NCI-H2029 treated with DMSO at 0.1 percent for 48 hours (cell line): ENCODE measurements at regions not wholly inside any gene's neighbourhood (a gene's known extent, or its start where the extent isn't known, plus 50 kb on each side); places are given as distances from the start of the nearest gene placed in this dataset.
"Not testable (repeated sequence)": the region's sequence is repeated elsewhere in the genome, so short reads cannot be mapped to it uniquely, and the experiment has no call there.

Experiments
- DNase-seq: peaks from one replicate; lab custom pipeline; 2025; lab: John Stamatoyannopoulos, UW

GRCh38 chr9:80995759-80996158, 693.6 kb downstream of the TLE1 start:
- DNase-seq: no peak

GRCh38 chr9:80994892-80995291, 694.5 kb downstream of the TLE1 start:
- DNase-seq: no peak

- DNase-seq: not testable (repeated sequence)
Observed at GRCh38 chr9:80985595-80985994, 703.8 kb downstream of the TLE1 start.

DNA sequence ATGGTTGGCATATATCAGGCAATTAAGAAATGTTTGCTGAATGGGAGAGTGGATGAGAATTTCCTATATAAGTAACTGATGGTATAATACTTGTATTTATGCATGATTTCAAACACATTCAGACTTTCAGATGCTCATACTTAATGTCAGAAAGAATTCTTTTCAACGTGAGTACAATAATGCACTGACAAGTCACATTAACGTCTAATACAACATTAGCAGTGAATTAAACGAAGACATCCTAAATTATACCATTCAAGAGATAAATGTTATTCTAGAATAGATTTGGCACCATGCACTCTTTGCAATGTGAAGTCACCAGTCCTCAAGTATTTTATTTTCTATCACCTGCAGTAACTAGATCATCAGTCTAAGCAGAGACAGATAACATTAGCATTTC, 712.9 kb downstream of the TLE1 start:
- no peak for DNase-seq

- not testable (repeated sequence) for DNase-seq
Observed at GRCh38 chr9:80970377-80970776, 719.0 kb downstream of the TLE1 start.

DNA sequence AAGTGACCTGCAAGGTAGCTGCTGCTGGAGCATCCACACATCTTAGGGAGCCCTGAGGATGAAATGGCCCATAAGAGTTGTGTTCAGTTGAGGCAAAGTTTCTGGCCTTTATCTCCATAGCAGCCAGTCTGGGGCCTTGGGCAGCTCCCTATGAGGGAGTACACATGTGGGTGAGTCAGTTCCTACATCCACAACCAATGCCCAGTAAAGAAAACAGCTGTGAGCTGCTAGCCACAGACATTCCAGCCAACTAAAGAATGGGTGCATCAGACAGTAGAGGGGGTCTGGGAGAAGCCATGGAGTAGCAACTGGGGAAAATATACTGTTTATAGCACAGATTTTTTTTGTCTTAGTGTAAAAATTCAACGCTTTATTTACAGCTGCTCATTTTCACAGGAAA, 720.7 kb downstream of the TLE1 start:
- DNase-seq: no peak

GRCh38 chr9:80964914-80965313, 724.4 kb downstream of the TLE1 start:
- DNase-seq: no peak

- DNase-seq: no peak
Observed at GRCh38 chr9:80964374-80964773, 725.0 kb downstream of the TLE1 start.

DNA sequence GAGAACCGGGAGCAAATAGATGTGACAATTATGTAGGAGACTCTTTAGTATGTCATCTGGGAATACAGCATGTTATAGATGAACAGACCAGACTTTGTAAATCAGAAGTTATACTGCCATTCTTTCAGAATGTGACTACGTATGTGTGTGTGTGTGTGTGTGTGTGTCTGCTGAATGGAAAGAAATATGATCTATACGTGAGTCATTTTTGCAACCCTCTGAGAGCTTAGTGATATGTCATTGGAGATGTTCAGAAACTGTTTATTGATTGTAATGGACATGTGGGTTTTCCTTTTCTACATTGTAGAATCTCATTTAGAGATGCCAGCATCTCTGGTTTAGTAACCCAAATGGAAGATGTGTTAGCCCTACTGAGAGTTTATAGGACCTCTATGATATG, 731.5 kb downstream of the TLE1 start:
- DNase-seq: no peak

- DNase-seq: no peak
Observed at GRCh38 chr9:80954521-80954920, 734.8 kb downstream of the TLE1 start.

- DNase-seq: no peak
Observed at GRCh38 chr9:80952363-80952922, 736.9 kb downstream of the TLE1 start.

DNA sequence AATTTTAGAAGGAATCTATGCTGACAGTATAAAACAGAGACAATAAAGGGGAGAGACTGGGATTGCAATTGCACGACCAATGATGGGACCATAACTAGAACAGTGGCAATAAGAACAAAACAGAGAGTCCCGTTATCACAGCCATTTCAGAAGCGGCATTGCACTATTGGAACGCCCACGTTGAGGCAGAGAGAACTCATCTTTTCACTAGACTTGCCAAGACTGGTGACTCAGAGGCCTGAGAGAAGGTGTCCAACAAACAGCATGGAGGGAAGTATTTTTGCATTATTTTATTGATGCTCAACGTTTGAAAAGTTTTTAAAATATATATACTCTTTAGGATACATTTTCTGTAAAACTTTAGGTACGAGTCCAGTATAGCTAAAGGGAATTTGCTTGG, 737.7 kb downstream of the TLE1 start:
- no peak for DNase-seq

- no peak for DNase-seq
Observed at GRCh38 chr9:80948876-80949275, 740.5 kb downstream of the TLE1 start.

- DNase-seq: no peak
Observed at GRCh38 chr9:80948066-80948465, 741.3 kb downstream of the TLE1 start.

DNA sequence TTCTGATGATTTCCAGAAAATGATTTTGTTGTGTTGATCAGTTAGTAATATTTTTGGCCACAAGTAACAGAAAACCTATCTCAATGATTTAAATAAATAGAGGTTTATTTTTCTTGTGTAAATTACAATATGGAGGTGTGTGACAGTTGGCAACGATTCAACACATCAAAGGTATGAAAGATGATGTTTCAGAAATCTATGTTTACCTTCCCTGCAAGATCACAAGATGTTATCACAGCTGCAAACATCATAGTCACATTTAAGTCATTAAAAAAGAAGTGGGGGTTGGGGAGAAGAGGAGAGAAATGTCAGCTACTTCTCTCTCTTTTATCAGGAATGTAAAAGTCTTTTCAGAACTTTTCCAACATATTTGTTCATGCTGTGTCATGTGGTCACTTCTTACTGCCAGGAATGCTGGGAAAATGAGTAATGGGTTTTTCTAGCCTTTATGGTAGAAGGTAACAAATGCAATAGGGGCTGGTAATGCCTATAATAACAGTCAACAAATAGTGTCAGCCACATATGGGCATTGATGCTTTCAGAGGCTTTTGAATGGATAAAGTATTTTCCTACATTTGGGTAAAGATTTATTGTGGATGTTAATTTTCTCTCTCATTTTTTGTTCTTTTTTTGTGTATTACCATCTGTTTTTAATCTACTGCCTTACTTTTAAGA, 742.7 kb downstream of the TLE1 start:
- no peak for DNase-seq

- no peak for DNase-seq
Observed at GRCh38 chr9:80945436-80945835, 743.9 kb downstream of the TLE1 start.

GRCh38 chr9:80937645-80938044, 751.7 kb downstream of the TLE1 start:
- no peak for DNase-seq

DNA sequence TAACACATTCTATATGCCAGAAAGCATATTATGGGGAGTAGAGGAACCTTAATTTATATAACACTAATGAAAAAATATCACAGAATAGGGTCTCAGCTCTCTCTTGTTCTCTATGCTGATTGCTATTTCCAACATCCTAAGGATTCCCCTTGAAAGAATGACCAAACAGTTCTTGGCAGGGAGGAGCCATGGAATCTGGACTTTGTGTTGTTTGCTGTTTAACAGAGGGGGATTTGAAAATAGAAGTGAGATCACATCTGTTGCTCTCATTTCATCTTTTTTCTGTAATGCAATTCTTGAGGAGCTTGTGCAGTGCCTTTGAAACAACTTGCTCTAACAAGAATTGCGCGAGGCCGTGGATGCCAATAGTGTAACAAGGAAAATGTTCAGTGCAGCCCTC, 755.3 kb downstream of the TLE1 start:
- no peak for DNase-seq

DNA sequence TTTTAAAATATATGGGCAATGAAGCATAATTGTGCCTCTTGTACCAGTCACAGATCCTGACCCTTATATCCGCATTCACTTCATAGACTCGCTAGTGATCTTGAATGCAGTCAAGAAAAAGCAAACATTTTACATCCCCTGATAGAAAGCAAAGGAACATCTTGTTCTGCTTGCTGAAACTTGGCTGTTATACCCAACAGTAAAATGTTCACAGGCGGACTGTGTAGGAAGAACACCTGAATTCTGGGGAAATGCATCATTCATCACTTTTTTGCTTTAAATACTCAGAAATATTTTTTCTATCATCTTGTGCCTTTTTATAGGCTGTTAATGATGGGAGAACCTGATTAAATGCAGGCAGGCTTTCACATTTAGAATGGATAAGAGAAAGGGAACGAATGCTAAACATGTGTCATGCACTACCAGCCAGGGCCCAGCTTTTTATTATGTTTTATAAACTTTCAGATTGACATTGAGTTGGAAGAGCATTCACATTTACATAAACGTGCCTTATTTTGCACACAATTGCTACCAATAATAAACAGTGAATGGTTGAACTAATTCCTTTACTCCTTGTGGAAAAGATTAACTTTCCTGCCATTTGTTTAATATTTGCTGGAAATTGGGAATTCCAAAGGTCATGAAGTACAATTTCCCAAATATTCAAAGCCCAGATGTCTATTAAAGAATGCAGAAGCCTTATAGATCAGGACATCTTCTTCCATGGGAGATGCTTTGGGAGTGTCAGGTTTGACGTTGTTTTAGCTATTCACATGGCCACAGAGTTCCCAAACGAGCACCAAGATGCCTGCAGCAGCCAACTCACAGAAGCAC, 756.2 kb downstream of the TLE1 start:
- no peak for DNase-seq

DNA sequence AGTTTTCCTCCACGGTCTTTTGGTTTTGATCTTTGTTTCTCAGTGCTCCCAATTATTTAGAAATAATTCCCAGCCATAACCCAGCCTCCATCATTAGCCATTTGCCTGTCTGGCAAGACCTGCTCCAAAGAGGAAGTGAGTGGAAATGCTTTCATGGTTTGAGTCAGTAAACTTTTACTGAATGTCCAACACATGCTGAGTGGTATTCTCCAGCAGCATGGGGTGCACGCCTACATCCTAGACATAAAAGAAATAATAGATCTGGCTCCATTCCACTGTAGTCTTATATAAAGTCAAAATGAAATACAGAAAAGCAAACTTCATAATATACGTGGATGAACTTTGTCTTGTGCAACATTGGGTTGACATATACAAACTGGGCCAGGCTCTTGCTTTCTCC, 757.2 kb downstream of the TLE1 start:
- DNase-seq: no peak

GRCh38 chr9:80931163-80931562, 758.2 kb downstream of the TLE1 start:
- DNase-seq: no peak

DNA sequence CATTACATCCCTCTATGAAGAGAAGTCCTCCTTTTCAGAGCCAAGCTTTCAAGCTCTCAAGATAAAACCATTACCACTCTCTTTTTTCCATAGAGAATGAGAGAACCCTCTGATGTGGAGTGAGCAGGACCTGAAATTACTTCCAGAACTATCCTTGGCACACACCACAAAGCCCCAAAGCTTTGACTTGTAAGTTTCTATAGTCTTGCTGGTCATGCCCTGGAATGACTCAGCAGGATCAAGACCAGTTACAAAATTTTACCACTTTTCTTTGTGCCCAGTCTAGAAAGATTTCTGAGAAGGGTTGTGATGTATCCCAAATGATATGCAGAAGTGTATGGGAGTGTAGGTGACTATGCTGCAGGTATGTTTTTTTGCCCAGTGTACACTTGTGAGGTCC, 760.6 kb downstream of the TLE1 start:
- no peak for DNase-seq

- DNase-seq: no peak
Observed at GRCh38 chr9:80926611-80927010, 762.7 kb downstream of the TLE1 start.
